ENCODE measurements at regions not wholly inside any gene's neighbourhood (a gene's known extent, or its start where the extent isn't known, plus 50 kb on each side); places are given as distances from the start of the nearest gene placed in this dataset.

DNA sequence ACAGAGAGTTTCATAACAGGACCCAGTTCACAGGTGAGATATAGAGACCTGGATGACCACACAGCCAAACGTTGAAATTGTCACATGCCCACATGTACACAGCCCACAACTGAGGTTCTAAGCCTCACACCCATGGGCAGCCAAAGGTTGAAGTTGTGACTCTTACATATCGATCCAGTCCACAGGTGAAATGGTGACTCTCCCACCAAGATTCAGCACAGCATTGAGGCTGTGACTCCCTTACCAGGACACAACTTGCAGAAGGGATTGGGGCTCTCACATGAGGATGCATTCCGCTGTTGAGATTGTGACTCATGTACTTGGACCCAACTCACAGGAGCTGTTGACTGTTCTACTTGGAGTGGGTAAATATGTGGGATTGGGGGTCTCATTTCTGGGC lies 1836.4 kb downstream of the TP53TG3F start:
- H3K4me3 Mint-ChIP-seq (ENCODE audit: unreplicated experiment): no peak overlapping the region
- peaks cover 52% of the 10 kb centered on the region for H3K9me3 Mint-ChIP-seq (ENCODE audit: unreplicated experiment)
- TF ChIP-seq CTCF (IDR thresholded peaks at IDR 0.05): no peak
- no peak overlapping the region for H3K27ac Mint-ChIP-seq (ENCODE audit: unreplicated experiment)
- no peaks in the 10 kb centered on the region for H3K4me1 Mint-ChIP-seq (ENCODE audit: unreplicated experiment)
- no peaks in the 10 kb centered on the region for H3K27me3 Mint-ChIP-seq (ENCODE audit: unreplicated experiment)
- no peaks in the 10 kb centered on the region for H3K36me3 Mint-ChIP-seq (ENCODE audit: unreplicated experiment)
- DNase-seq (ENCODE audit: extremely low spot score, unreplicated experiment): peak; percentile 36

DNA sequence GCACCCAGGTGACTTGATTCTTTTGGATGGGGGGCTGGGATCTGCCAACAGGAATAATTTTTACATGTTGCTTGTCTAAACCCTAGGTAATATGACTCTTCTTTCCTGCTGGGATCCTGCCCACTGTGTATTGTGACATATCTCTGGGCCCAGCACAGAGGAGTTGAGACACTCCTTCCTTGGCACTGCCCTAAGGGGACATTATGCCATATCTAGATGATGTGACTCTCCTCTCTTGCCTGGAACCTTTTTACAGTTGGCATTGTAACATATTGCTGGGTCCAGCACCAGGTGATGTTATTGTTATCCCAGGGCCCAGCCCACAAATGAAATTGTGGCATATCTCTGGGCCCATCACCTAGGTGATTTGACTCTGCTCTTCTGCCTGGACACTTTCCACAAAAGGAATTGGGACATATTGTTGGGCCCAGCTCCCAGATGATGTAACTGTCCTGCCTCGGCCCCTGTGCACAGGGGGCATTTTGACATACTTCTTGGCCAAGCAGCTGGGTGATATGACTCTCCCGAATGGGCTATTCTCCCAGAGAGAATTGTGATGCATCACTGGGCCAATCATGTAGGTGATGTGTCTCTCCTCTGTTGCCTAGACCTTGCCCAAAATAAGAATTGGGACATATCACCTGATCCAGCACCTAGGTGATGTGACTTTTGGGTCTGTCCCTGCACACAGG lies 1837.7 kb downstream of the TP53TG3F start:
- H3K27me3 Mint-ChIP-seq (ENCODE audit: unreplicated experiment): no peaks in the 10 kb centered on the region
- no peak overlapping the region for H3K4me3 Mint-ChIP-seq (ENCODE audit: unreplicated experiment)
- peaks cover 53% of the 10 kb centered on the region for H3K9me3 Mint-ChIP-seq (ENCODE audit: unreplicated experiment)
- no peak for TF ChIP-seq CTCF (IDR thresholded peaks at IDR 0.05)
- no peak overlapping the region for H3K27ac Mint-ChIP-seq (ENCODE audit: unreplicated experiment)
- H3K36me3 Mint-ChIP-seq (ENCODE audit: unreplicated experiment): no peaks in the 10 kb centered on the region
- H3K4me1 Mint-ChIP-seq (ENCODE audit: unreplicated experiment): no peaks in the 10 kb centered on the region
- no peak for DNase-seq (ENCODE audit: extremely low spot score, unreplicated experiment)

DNA sequence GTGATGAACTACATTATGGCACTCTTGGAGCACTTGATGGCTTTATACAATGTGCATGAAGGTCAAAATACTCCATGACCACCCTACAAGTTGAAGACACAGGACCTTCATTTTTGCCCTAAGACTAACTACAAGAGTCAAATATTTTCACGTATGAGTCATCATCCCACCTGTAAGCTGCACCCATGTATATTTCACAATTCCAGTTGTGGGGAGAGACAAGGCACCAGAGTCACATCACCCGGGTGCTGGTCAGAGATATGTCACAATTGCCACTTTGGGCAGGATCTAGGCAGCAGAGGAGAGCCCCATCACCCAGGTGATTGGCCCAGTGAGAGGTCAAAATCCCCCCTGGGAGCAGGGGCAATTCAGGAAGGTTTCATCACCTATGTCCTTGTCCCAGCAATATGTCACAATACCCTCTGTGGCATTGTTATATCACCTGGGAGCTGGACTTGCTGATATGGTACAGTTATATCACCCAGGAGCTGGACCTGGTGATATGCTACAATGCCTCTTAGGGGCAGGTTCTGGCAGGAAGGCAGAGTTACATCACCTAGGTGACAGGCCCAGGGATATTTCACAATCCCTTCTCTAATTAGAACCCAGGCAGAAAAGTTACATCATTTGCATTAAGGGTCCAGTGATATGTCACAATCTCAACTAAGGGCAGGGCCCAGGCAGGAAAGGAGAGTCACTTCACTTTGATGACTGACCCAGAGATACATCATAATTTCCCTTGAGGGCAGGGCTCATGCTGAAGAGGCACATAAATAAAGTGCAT lies 1839.2 kb downstream of the TP53TG3F start:
- Mint-ChIP-seq H3K27me3 (ENCODE audit: unreplicated experiment) (no peaks in the 10 kb centered on the region), H3K9me3 (ENCODE audit: unreplicated experiment) (peaks cover 49% of the 10 kb centered on the region), H3K4me1 (ENCODE audit: unreplicated experiment) (no peaks in the 10 kb centered on the region), H3K4me3 (ENCODE audit: unreplicated experiment) (no peak overlapping the region), H3K27ac (ENCODE audit: unreplicated experiment) (no peak overlapping the region), H3K36me3 (ENCODE audit: unreplicated experiment) (no peaks in the 10 kb centered on the region)
- TF ChIP-seq CTCF (IDR thresholded peaks at IDR 0.05): no peak
- DNase-seq (ENCODE audit: extremely low spot score, unreplicated experiment): no peak

- Mint-ChIP-seq H3K4me3 (ENCODE audit: unreplicated experiment) (no peak overlapping the region), H3K4me1 (ENCODE audit: unreplicated experiment) (no peaks in the 10 kb centered on the region), H3K27ac (ENCODE audit: unreplicated experiment) (no peak overlapping the region), H3K36me3 (ENCODE audit: unreplicated experiment) (no peaks in the 10 kb centered on the region), H3K9me3 (ENCODE audit: unreplicated experiment) (peaks cover 36% of the 10 kb centered on the region), H3K27me3 (ENCODE audit: unreplicated experiment) (no peaks in the 10 kb centered on the region)
- DNase-seq (ENCODE audit: extremely low spot score, unreplicated experiment): no peak
- TF ChIP-seq CTCF (IDR thresholded peaks at IDR 0.05): no peak
Observed at GRCh38 chr16:35302859-35303258, 1843.4 kb downstream of the TP53TG3F start.

DNA sequence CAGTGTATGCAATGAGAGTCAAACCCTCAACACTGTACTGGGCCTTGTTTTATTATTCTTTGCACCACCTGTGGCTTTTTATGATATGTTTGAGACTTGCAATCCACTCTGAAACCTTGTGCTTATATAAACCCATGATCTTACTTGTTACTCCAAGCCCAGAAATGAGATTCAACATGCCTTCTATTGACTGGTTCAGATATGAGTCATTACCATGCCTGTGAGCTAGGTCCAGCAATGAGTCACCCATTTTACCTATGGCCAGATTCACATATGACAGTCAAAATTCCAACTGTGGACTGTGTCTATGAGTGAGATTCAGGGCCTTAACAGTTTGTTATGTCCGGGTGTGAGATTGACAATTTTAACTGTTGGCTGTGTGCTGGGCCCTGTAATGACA lies 1846.1 kb downstream of the TP53TG3F start:
- H3K9me3 Mint-ChIP-seq (ENCODE audit: unreplicated experiment): peaks cover 29% of the 10 kb centered on the region
- DNase-seq (ENCODE audit: extremely low spot score, unreplicated experiment): no peak
- no peak overlapping the region for H3K4me3 Mint-ChIP-seq (ENCODE audit: unreplicated experiment)
- no peak overlapping the region for H3K27ac Mint-ChIP-seq (ENCODE audit: unreplicated experiment)
- H3K4me1 Mint-ChIP-seq (ENCODE audit: unreplicated experiment): no peaks in the 10 kb centered on the region
- no peak for TF ChIP-seq CTCF (IDR thresholded peaks at IDR 0.05)
- no peaks in the 10 kb centered on the region for H3K27me3 Mint-ChIP-seq (ENCODE audit: unreplicated experiment)
- no peaks in the 10 kb centered on the region for H3K36me3 Mint-ChIP-seq (ENCODE audit: unreplicated experiment)

Data from osteocyte (in vitro differentiated cells).